Hepatocyte (in vitro differentiated cells): ENCODE measurements at regions not wholly inside any gene's neighbourhood (a gene's known extent, or its start where the extent isn't known, plus 50 kb on each side); places are given as distances from the start of the nearest gene placed in this dataset.

ENCODE experiments used
- DNase-seq: peaks from one replicate; pipeline ENCODE4 v3.0.0-alpha.2; 2016; ENCODE audit warnings: low spot score
- H2AFZ ChIP-seq: fragments of 200-600 bp; sonication (generic); 2 replicates; pipeline ENCODE4 v1.6.0; 2016; ENCODE audit warnings: antibody characterized with exemption, mild to moderate bottlenecking
- H3K27ac ChIP-seq: fragments of 200-600 bp; sonication (generic); 2 replicates; pipeline ENCODE4 v1.5.1; 2016; ENCODE audit warnings: mild to moderate bottlenecking
- H3K27me3 ChIP-seq: fragments of 200-600 bp; sonication (generic); 2 replicates; pipeline ENCODE4 v1.6.1; 2016
- H3K36me3 ChIP-seq: fragments of 200-600 bp; sonication (generic); replicated peaks from 2 replicates; pipeline ENCODE4 v1.5.1; 2016; ENCODE audit warnings: low read depth; ENCODE audit not compliant: insufficient read depth
- H3K4me1 ChIP-seq: fragments of 200-600 bp; sonication (generic); 2 replicates; pipeline ENCODE4 v1.5.1; 2016; ENCODE audit warnings: mild to moderate bottlenecking, moderate library complexity; ENCODE audit not compliant: insufficient read depth
- H3K4me2 ChIP-seq: fragments of 200-600 bp; sonication (generic); 2 replicates; pipeline ENCODE4 v1.6.0; 2016
- H3K4me3 ChIP-seq: fragments of 200-600 bp; sonication (generic); 2 replicates; pipeline ENCODE4 v1.5.1; 2016; ENCODE audit warnings: mild to moderate bottlenecking
- H3K79me2 ChIP-seq: fragments of 200-600 bp; sonication (generic); 2 replicates; pipeline ENCODE4 v1.6.0; 2017; ENCODE audit warnings: mild to moderate bottlenecking
- H3K9me2 ChIP-seq: fragments of 200-600 bp; sonication (generic); replicated peaks from 2 replicates; pipeline ENCODE4 v1.6.0; 2017; ENCODE audit warnings: mild to moderate bottlenecking; ENCODE audit not compliant: insufficient read depth
- H3K9me3 ChIP-seq: fragments of 200-600 bp; sonication (generic); 2 replicates; pipeline ENCODE4 v1.5.1; 2016; ENCODE audit warnings: low read depth, mild to moderate bottlenecking
- H4K20me1 ChIP-seq: fragments of 200-600 bp; sonication (generic); 2 replicates; pipeline ENCODE4 v1.6.0; 2016; ENCODE audit warnings: mild to moderate bottlenecking; ENCODE audit not compliant: insufficient read depth, poor library complexity, severe bottlenecking
- EZH2 ChIP-seq: fragments of 200-600 bp; sonication (generic); IDR thresholded peaks from 2 replicates; pipeline ENCODE4 v1.6.1; 2016; ENCODE audit warnings: antibody characterized with exemption, mild to moderate bottlenecking, borderline replicate concordance
- EZH2phosphoT487 ChIP-seq: fragments of 200-600 bp; sonication (generic); IDR thresholded peaks from one replicate; pipeline ENCODE4 v1.6.1; 2018; ENCODE audit warnings: antibody characterized with exemption, mild to moderate bottlenecking, low read depth, moderate library complexity; ENCODE audit not compliant: unreplicated experiment, severe bottlenecking
- WGBS: methylation state at CpG from one replicate; pipeline ENCODE4 v1.1.6; 2016; ENCODE audit warnings: low lambda C conversion rate; ENCODE audit errors: missing lambda C conversion rate; 5-methylcytosine and 5-hydroxymethylcytosine counted together
- TF ChIP-seq, protein P1 (sequence below): fragments of 200-600 bp; sonication (generic); IDR thresholded peaks from 2 replicates; pipeline ENCODE4 v1.5.1; 2016; ENCODE audit warnings: antibody characterized with exemption, mild to moderate bottlenecking; ENCODE audit not compliant: poor library complexity

DNA sequence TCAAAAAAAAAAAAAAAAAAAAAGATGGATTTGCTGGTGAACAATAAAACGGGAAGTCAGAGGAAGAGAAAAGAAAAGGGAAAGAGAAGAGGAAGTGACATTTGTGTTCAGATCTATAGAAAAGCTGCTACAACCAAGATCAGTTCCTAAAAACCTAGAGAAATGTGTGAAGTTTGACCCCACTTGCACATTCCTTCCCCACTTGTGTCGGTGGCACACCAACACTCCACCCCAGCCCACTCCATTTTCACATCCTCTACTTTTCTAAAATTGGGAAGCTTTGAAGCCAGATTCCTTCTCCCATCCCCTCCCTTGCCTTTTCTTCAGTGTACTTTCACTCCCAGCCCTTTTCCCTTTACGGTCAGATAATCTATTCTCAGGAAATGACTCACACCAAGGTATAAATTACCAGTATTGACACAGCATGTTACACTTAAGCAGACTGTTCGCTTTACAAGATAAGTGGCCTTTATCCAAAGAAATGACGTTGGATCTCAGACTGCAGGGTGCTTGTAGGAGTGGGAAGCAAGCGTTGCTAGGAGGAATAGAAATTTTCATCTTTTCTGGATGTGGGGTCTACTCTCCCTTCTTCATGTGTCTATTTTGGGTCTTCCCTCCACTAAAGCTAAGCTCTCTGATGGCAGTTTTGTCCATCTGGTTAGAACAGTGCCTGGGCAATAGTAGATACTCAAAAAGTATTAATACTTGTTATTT lies 92.5 kb upstream of the ADGRF1 start:
- Histone ChIP-seq H3K79me2 (no peaks in the 10 kb centered on the region), H3K4me2 (peak overlapping the region; percentile 51), H3K9me3 (no peaks in the 10 kb centered on the region), H3K27ac (peak overlapping the region; percentile 66), H4K20me1 (no peaks in the 10 kb centered on the region), H3K4me3 (no peak overlapping the region), H3K9me2 (no peaks in the 10 kb centered on the region), H2AFZ (no peak overlapping the region), H3K36me3 (no peaks in the 10 kb centered on the region), H3K27me3 (no peaks in the 10 kb centered on the region), H3K4me1 (peaks cover 20% of the 10 kb centered on the region)
- peak; percentile 68 for DNase-seq
- 21% methylated on average over 6 of the region's 6 CpGs for WGBS
- TF ChIP-seq, protein P1, sequence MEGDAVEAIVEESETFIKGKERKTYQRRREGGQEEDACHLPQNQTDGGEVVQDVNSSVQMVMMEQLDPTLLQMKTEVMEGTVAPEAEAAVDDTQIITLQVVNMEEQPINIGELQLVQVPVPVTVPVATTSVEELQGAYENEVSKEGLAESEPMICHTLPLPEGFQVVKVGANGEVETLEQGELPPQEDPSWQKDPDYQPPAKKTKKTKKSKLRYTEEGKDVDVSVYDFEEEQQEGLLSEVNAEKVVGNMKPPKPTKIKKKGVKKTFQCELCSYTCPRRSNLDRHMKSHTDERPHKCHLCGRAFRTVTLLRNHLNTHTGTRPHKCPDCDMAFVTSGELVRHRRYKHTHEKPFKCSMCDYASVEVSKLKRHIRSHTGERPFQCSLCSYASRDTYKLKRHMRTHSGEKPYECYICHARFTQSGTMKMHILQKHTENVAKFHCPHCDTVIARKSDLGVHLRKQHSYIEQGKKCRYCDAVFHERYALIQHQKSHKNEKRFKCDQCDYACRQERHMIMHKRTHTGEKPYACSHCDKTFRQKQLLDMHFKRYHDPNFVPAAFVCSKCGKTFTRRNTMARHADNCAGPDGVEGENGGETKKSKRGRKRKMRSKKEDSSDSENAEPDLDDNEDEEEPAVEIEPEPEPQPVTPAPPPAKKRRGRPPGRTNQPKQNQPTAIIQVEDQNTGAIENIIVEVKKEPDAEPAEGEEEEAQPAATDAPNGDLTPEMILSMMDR = no peak
- TF ChIP-seq EZH2 (no peak), EZH2phosphoT487 (no peak)

DNA sequence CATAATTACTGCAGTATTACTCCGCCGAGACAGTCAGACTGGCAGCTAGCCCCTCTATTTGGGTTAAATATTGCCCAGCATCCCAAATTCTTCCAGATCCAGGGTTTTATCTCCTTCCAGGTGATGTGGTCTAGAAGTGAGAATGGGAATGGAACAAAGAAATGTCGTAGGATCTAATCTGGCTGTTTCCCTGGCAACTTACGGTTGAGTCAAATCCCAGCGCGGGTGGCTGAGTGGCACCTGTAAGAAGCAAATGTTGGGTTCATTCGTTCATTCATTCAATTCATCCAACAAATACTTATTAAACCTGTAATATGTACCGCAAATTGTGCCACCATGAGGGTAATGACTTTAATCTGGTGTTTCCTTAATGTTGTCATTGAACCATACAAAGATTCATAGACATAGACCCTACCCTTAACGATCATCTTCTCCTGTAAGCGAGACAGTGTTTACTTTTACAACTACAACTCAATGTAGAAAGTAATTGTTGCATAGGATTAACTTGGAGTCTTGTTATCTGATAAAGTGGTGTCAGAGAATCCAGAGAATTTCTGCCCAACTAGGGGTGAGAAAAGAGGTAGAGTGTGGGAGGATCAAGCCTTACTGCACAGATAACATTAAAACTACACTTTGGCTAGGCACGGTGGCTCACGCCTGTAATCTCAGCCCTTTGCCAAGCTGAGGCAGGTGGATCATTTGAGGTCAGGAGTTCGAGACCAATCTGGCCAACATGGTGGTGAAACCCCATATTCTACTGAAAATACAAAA lies 91.3 kb upstream of the ADGRF1 start:
- H3K4me3 ChIP-seq = no peak overlapping the region
- TF ChIP-seq EZH2phosphoT487 = no peak
- no peak for TF ChIP-seq EZH2
- TF ChIP-seq, protein P1 = no peak
- H3K36me3 ChIP-seq = no peaks in the 10 kb centered on the region
- H4K20me1 ChIP-seq = no peaks in the 10 kb centered on the region
- DNase-seq = no peak
- no peaks in the 10 kb centered on the region for H3K9me2 ChIP-seq
- no peaks in the 10 kb centered on the region for H3K9me3 ChIP-seq
- WGBS = 68% methylated on average over 13 of the region's 13 CpGs
- H3K27ac ChIP-seq = no peak overlapping the region
- H3K79me2 ChIP-seq = no peaks in the 10 kb centered on the region
- no peak overlapping the region for H3K4me2 ChIP-seq
- H2AFZ ChIP-seq = no peak overlapping the region
- H3K27me3 ChIP-seq = no peaks in the 10 kb centered on the region
- H3K4me1 ChIP-seq = peaks cover 20% of the 10 kb centered on the region

DNA sequence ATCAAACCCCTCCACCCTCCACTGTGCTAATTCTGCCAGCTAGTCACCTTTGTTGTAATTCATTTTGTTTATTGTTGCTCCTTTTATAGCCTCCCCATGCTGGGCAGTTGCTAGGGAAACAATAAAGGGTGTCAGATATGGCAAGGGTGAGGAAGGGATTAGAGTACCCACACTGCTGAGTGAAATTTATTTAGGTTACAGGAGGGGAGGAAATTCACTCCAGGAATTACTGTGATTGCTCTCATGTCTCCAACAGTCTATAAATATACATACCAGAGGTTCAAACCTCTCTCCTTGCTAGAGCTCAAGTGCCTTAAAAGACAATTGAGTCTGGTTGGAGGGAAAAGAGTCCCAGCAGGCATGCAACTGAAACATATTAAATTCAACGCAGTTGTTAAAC lies 90.6 kb upstream of the ADGRF1 start:
- Histone ChIP-seq H4K20me1 (no peaks in the 10 kb centered on the region), H3K9me3 (no peaks in the 10 kb centered on the region), H3K4me1 (peaks cover 20% of the 10 kb centered on the region), H3K27ac (no peak overlapping the region), H3K4me2 (no peak overlapping the region), H3K79me2 (no peaks in the 10 kb centered on the region), H3K4me3 (no peak overlapping the region), H3K36me3 (no peaks in the 10 kb centered on the region), H3K27me3 (no peaks in the 10 kb centered on the region), H3K9me2 (no peaks in the 10 kb centered on the region), H2AFZ (no peak overlapping the region)
- DNase-seq = no peak
- 36% methylated on average over 1 of the region's 1 CpG for WGBS
- TF ChIP-seq, protein P1 = no peak
- TF ChIP-seq EZH2 (no peak), EZH2phosphoT487 (no peak)
